HG02870 (cell line): ENCODE measurements at regions not wholly inside any gene's neighbourhood (a gene's known extent, or its start where the extent isn't known, plus 50 kb on each side); places are given as distances from the start of the nearest gene placed in this dataset.
"Not testable (repeated sequence)": the region's sequence is repeated elsewhere in the genome, so short reads cannot be mapped to it uniquely, and the experiment has no call there.

Source experiments
- ATAC-seq: cut with Tn5 transposase; IDR thresholded peaks from one replicate; pipeline ENCODE4 v1.9.1; 2021; ENCODE audit warnings: mild to moderate bottlenecking, moderate library complexity; ENCODE audit not compliant: unreplicated experiment

DNA sequence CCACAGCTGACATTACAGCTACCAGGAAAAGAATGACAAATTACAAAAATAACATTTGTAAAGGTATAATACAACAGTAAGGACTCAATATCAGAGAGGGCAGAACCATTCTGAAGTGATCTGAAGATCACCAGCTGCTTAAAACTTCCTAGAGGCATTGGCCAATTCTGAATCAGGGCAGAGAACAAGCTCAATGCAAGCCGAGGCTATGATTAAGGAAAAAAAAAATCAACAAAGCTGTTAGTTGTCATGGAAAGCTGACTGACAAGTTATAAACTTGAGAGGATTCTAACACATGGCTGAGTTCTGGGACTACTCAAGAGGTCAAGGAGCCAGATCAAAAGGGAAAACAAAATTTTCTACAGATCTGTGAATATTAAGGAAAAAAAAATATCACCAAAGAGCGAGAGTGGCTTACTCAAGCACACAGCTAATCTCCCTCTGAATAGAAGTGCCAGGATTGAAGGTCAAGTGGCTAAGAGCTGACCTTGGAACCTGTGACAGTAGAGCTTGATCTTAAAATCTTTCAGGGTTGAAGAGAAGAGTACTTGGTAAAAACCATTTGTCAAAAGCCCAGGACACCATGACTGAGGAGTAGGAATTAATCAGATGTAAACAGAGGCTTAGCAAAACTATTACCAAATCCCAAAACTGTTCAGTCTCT is 383.4 kb downstream of the USP25 start:
- no peak for ATAC-seq

GRCh38 chr21:16115461-16115860 is 385.7 kb downstream of the USP25 start:
- ATAC-seq = no peak

DNA sequence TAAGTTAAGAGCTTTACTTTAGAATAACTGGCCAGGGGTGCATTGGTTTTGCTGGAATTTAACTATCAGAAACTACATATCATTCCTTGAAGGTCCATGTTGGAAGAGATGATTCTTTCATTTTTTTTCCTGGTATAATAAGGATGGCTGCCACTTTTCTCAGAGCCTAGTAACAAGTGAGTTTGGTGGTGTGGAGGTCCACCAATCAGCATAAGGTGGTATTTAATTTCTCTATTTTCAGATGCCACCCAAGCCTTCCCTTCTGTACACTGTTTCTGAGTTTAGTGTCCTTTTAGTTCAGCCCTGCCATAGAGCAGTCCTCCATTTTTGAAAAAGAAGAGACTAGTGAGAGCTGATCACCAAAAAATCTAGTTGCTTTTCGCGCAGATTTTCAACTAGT is 386.3 kb downstream of the USP25 start:
- no peak for ATAC-seq

DNA sequence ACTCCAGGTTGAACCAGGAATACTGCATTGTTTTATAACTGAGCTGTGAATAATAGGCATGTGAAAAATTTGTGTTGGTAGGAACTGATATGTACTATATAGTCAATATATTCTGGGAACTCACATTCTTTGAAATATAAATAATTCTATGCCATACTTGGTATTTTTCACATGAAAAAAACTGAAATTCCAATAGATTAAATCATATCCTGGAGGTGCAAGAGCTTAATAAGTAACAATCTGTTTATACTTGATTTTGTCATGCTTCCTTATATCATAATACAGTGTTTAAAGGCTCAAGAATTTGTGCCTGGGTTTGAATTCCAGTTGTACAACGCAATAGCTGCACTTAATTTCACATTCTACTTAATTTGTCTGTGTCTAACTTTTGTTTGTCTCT is 387.0 kb downstream of the USP25 start:
- no peak for ATAC-seq

- ATAC-seq = no peak
Measured at GRCh38 chr21:16117331-16117730, 387.5 kb downstream of the USP25 start.

DNA sequence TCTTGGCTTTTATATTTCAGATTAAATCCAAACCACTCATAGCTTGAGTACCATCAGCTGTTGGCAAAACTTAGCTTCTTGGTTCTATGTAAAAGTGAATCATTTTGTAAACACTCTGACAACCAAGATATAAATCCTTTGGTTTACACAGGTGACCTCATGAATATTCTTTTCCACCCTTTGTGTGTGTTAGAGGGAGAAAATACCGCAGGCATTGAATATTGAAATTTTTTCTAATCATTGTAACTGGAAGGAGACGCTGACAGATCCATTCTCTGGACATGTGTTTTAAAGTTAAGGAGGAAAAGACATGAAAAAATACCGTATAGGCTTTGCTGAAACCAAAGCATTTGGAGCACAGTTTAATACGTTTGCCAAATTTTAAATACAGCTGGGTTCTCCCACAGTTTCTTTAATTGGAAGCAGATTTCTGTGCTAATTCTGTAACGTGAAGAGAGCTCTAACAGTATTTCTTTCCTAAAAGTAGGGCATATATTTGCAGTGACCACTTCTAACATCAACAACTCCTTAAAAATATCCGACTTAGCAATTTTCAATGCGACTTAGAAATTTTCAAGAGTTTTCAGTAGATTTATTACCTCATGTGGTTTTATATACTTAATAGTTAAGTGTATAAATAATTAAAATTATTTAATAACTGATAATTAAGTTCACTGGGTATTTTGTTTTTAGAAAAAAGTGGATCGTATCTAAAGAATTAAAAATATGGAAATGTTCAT is 388.2 kb downstream of the USP25 start:
- ATAC-seq = no peak

- no peak for ATAC-seq
Measured at GRCh38 chr21:16124378-16125138, 394.8 kb downstream of the USP25 start.

- ATAC-seq = no peak
Measured at GRCh38 chr21:16125274-16125673, 395.5 kb downstream of the USP25 start.

GRCh38 chr21:16132453-16132852 is 402.7 kb downstream of the USP25 start:
- not testable (repeated sequence) for ATAC-seq

DNA sequence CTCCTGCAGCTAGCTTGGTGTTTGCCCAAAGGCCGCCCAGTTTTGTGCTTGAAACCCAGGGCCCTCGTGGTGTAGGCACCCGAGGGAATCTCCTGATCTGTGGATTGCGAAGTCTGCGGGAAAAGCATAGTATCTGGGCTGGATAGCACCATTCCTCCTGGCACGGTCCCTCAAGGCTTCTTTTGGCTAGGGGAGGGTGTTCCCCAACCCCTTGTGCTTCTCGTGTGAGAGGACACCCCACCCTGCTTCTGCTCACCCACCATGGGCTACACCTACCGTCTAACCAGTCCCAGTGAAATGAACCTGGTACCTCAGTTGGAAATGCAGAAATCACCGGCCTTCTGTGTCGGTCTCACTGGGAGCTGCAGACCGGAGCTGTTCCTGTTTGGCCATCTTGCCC is 403.5 kb downstream of the USP25 start:
- no peak for ATAC-seq

GRCh38 chr21:16134134-16134533 is 404.4 kb downstream of the USP25 start:
- no peak for ATAC-seq

DNA sequence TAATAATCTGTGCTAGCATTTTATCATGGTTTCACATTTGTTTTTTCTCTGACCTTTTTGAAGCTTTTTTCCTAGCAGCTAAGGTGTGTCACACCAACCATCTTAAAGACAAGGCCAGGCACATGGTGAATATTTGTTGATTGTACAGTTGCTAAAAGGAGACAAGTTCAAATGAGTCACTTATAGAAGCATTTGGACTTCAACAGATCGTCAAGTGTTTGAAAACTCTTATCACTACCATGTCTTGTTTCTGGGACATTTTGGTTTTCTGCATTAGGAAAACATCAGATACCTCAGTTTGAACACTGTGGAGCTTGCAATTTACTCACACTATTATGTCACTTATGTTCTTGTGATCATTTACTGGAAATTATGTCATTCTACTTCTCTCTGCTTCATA is 407.3 kb downstream of the USP25 start:
- ATAC-seq = no peak

GRCh38 chr21:16145052-16145451 is 415.3 kb downstream of the USP25 start:
- ATAC-seq = no peak

- ATAC-seq = no peak
Measured at GRCh38 chr21:16145479-16145878, 415.7 kb downstream of the USP25 start.

DNA sequence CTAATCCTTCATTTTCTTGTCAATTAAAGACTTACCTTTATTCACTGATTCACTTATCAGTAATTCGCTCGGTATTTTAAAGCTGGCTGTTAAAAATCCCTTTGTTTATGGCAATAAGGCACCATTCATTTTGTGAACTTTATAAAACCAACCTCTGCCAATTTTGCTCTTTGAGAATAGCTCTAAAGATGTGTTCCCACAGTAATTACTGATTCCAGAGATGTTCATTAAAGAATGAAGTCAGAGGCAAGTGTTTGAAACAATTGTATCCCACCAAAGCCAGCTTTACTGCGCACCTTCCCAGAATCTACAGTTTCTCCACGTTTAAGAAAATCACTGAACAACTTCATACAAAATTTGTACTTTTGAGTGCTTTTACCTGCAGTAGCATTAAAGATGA is 424.5 kb downstream of the USP25 start:
- no peak for ATAC-seq

DNA sequence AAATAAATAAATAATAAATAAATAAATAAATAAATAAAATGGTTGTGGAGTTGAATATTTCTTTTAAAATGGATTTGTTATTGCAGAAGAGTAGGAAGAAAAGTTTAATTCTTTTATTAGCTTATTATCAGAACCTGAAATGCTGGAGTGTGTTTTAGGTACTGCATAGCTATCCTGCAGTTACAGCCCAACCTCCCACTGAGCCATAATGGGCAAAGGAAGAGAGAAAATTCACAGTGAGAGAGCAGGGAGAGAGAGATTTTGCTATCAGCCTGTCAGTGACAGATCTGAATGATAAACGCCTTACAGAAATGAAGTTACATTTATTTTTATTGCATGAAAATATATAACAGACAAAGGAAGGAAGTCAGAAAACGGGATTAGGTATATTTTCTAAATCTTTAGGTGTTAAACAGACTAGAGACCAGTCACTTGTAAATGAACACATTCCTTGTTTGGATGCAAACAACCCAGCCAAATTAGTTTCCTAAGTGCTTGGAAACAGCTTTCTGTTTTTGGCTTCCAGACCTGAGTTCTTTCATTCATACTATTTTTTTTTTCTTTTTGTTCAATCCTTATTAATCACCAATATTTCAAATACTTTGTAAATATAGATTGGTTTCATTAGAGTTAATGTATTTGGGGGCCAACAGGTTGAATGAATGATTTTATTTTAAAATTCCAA is 425.3 kb downstream of the USP25 start:
- no peak for ATAC-seq

GRCh38 chr21:16156841-16157489 is 427.2 kb downstream of the USP25 start:
- no peak for ATAC-seq

DNA sequence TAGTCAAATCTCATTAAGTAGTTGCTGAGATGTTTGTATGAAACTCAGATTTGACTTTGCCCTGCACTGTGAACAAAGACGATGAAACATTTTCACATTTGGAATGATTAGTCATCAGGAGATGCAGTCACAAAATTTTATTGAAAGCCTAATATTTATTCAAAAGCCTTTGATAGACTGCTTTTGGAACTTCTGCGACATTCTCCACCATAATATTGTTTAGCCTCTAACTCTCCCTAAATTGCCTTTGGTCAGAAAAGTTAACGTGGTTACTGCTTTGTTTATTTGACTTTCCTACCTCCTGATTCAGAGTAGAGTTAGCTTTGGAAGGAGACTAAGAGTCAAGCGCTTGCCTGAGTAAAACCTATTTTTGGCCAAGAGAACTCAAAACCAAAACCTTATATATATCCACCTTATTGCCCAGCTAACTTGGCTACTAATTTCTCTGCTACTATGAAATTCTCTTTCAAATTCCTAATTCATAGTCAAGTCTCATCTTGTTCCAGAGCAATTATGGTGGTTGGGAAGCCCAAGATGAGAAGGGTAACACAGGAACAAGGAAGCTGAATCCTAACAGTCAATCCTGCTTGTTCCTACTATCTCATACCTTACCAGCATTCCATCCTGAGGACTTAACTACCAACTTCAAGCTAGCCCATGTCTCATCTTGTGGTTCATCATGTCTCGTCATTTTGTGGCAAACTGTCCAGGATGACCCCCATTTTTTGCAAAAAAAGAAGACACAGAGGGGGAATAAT is 429.6 kb downstream of the USP25 start:
- ATAC-seq = no peak

GRCh38 chr21:16159971-16160350 is 430.2 kb downstream of the USP25 start:
- no peak for ATAC-seq

DNA sequence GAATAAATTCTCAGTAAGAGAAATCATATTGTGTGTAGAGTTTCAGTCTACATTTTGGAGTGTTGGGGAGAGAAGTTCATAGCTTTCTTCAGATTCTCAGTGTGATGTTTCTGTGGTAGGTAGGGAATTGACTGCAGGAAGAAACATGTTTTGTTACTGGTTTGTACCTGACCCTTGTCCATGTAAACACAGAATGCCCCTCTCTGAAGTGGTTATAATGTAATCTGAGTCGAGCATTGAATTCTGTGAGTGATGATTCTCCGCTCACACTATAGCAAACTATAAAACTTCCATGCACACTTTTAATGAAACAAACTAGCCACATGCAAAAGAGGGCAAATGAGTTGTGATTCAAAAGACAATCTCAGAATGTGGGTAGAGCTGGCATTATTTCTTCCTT is 433.2 kb downstream of the USP25 start:
- no peak for ATAC-seq
